Neural cell (in vitro differentiated cells): ENCODE measurements at regions not wholly inside any gene's neighbourhood (a gene's known extent, or its start where the extent isn't known, plus 50 kb on each side); places are given as distances from the start of the nearest gene placed in this dataset.

Experiments used
- H2AFZ ChIP-seq: fragments of 200-600, 300-800 bp; sonication (generic), shearing (Covaris generic); 2 replicates; pipeline ENCODE4 v1.6.0; 2014; ENCODE audit warnings: low read depth, mild to moderate bottlenecking, antibody characterized with exemption, low read length, moderate library complexity
- H3F3A ChIP-seq: fragments of 200-600 bp; shearing (Covaris generic); 2 replicates; pipeline ENCODE4 v1.6.1; 2016; ENCODE audit warnings: mild to moderate bottlenecking, moderate library complexity, mixed read lengths, antibody characterized with exemption, low read length; ENCODE audit not compliant: insufficient read depth, poor library complexity, severe bottlenecking
- H3K27ac ChIP-seq: fragments of 200-600, 300-800 bp; sonication (generic), shearing (Covaris generic); 2 replicates; pipeline ENCODE4 v1.5.1; 2014; ENCODE audit warnings: mild to moderate bottlenecking, low read length, moderate library complexity
- H3K27me3 ChIP-seq: fragments of 300-800, 200-600 bp; sonication (generic), shearing (Covaris generic); 2 replicates; pipeline ENCODE4 v1.6.0; 2014; ENCODE audit warnings: mild to moderate bottlenecking, low read depth, low read length, moderate library complexity; ENCODE audit not compliant: insufficient read depth
- H3K36me3 ChIP-seq: fragments of 300-800, 200-600 bp; sonication (generic), shearing (Covaris generic); 2 replicates; pipeline ENCODE4 v1.5.1; 2014; ENCODE audit warnings: mild to moderate bottlenecking, antibody characterized with exemption, low read length, moderate library complexity; ENCODE audit not compliant: insufficient read depth
- H3K4me2 ChIP-seq: fragments of 300-800, 200-600 bp; sonication (generic), shearing (Covaris generic); 2 replicates; pipeline ENCODE4 v1.6.0; 2014; ENCODE audit warnings: mild to moderate bottlenecking, low read length
- H3K4me3 ChIP-seq: fragments of 300-800, 200-600 bp; sonication (generic), shearing (Covaris generic); 2 replicates; pipeline ENCODE4 v1.5.1; 2014; ENCODE audit warnings: mild to moderate bottlenecking, low read length, moderate library complexity
- H3K79me2 ChIP-seq: fragments of 200-600 bp; shearing (Covaris generic); replicated peaks from 2 replicates; pipeline ENCODE4 v1.6.0; 2014; ENCODE audit warnings: mild to moderate bottlenecking, low read length, moderate library complexity; ENCODE audit not compliant: insufficient read depth
- H3K9ac ChIP-seq: fragments of 300-800, 200-600 bp; sonication (generic), shearing (Covaris generic); 2 replicates; pipeline ENCODE4 v1.6.1; 2016; ENCODE audit warnings: mild to moderate bottlenecking, low read length, mixed read lengths
- H3K9me2 ChIP-seq: fragments of 200-600 bp; shearing (Covaris generic); 2 replicates; pipeline ENCODE4 v1.6.1; 2016; ENCODE audit warnings: mild to moderate bottlenecking, low read length, mixed read lengths; ENCODE audit not compliant: insufficient read depth
- H3K9me3 ChIP-seq: fragments of 200-600, 300-800 bp; sonication (generic), shearing (Covaris generic); 2 replicates; pipeline ENCODE4 v1.6.1; 2016; ENCODE audit warnings: mild to moderate bottlenecking, mixed run types, low read length, moderate library complexity, mixed read lengths
- H4K20me1 ChIP-seq: fragments of 200-600 bp; shearing (Covaris generic); 2 replicates; pipeline ENCODE4 v1.6.1; 2016; ENCODE audit warnings: mild to moderate bottlenecking, mixed run types; ENCODE audit not compliant: insufficient read depth
- EP300 ChIP-seq: fragments of 450-650 bp; conservative IDR thresholded peaks from 2 replicates; pipeline ENCODE4 v1.6.1; 2014; ENCODE audit warnings: antibody characterized with exemption, mild to moderate bottlenecking, moderate library complexity; ENCODE audit not compliant: poor library complexity, severe bottlenecking
- EZH2 ChIP-seq: fragments of 200-600, 300-800 bp; shearing (Covaris generic), sonication (generic); IDR thresholded peaks from 2 replicates; pipeline ENCODE4 v1.6.1; 2014; ENCODE audit warnings: antibody characterized with exemption, low read length, borderline replicate concordance, mild to moderate bottlenecking; ENCODE audit not compliant: insufficient read depth, poor library complexity, severe bottlenecking
- POLR2AphosphoS5 ChIP-seq: IDR thresholded peaks from 2 replicates; pipeline ENCODE4 v1.6.1; 2012
- RAD21 ChIP-seq: fragments of 450-650 bp; conservative IDR thresholded peaks from 2 replicates; pipeline ENCODE4 v1.6.1; 2014; ENCODE audit warnings: antibody characterized with exemption, mild to moderate bottlenecking, moderate library complexity
- REST ChIP-seq: IDR thresholded peaks from 2 replicates; pipeline ENCODE4 v1.6.1; 2012; ENCODE audit warnings: borderline replicate concordance
- SMC3 ChIP-seq: fragments of 450-650 bp; conservative IDR thresholded peaks from 2 replicates; pipeline ENCODE4 v1.6.1; 2014; ENCODE audit warnings: antibody characterized with exemption, mild to moderate bottlenecking, moderate library complexity; ENCODE audit not compliant: poor library complexity
- TAF1 ChIP-seq: IDR thresholded peaks from 2 replicates; pipeline ENCODE4 v1.6.1; 2012; ENCODE audit warnings: low read depth
- TF ChIP-seq, protein P1 (sequence below): fragments of 450-650 bp; IDR thresholded peaks from 2 replicates; pipeline ENCODE4 v1.5.1; 2014; ENCODE audit warnings: antibody characterized with exemption, mild to moderate bottlenecking, moderate library complexity; ENCODE audit not compliant: poor library complexity, severe bottlenecking

DNA sequence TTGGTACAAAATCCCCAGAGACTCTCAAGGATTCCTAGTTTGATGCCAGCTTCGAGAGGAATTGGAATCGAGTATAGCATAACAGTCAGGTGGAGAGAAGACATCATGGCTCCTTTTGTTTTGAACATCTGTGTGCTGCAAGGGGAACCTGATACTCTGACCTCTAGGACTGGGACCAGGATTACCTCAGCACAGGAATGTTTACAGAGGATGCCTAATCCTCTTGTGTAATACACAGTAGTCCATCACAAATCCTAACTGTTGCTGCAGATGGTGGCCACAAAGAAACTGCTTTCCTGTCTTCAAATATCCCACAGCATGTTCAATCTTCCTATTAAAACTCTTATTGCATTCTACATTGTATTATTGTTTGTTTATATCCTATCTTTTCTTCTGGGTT lies 111.8 kb upstream of the PRMT6 start:
- H2AFZ ChIP-seq, result no peak overlapping the region
- H3K27ac ChIP-seq, result no peak overlapping the region

DNA sequence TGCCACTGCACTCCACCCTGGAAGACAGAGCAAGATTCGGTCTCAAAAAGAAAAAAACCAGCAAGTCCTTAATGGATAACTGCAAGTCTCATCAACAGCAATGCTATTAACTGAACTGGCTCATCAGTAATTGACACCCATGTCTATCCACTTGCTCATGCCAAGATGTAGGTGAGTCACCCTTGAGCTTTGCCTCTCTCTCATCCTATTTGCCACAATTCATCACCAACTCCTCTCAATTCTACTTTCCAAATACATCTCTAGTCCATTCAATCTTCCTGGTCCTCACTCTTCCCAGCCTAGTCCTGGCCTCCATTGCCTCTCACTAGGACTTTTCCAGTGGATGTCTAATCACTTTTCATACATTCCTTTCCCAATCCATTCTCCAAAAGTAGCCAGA lies 103.7 kb upstream of the PRMT6 start:
- Histone ChIP-seq H3K9me3 (no peaks in the 10 kb centered on the region), H3K4me2 (no peak overlapping the region), H4K20me1 (no peaks in the 10 kb centered on the region), H3K27me3 (no peaks in the 10 kb centered on the region), H3K27ac (no peak overlapping the region), H3F3A (no peaks in the 10 kb centered on the region), H3K79me2 (no peaks in the 10 kb centered on the region), H3K9ac (no peak overlapping the region), H3K9me2 (no peaks in the 10 kb centered on the region), H3K36me3 (no peaks in the 10 kb centered on the region), H2AFZ (no peak overlapping the region), H3K4me3 (no peak overlapping the region)
- TF ChIP-seq REST (no peak), TAF1 (no peak), SMC3 (no peak)
- TF ChIP-seq, protein P1, sequence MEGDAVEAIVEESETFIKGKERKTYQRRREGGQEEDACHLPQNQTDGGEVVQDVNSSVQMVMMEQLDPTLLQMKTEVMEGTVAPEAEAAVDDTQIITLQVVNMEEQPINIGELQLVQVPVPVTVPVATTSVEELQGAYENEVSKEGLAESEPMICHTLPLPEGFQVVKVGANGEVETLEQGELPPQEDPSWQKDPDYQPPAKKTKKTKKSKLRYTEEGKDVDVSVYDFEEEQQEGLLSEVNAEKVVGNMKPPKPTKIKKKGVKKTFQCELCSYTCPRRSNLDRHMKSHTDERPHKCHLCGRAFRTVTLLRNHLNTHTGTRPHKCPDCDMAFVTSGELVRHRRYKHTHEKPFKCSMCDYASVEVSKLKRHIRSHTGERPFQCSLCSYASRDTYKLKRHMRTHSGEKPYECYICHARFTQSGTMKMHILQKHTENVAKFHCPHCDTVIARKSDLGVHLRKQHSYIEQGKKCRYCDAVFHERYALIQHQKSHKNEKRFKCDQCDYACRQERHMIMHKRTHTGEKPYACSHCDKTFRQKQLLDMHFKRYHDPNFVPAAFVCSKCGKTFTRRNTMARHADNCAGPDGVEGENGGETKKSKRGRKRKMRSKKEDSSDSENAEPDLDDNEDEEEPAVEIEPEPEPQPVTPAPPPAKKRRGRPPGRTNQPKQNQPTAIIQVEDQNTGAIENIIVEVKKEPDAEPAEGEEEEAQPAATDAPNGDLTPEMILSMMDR, result no peak

More for the DNA sequence above, 111.8 kb upstream of the PRMT6 start:
- H3K36me3 ChIP-seq, result no peaks in the 10 kb centered on the region
- H3K79me2 ChIP-seq, result no peaks in the 10 kb centered on the region
- H3K9ac ChIP-seq, result no peak overlapping the region
- TF ChIP-seq EP300 (no peak), POLR2AphosphoS5 (no peak), RAD21 (no peak), REST (no peak), TAF1 (no peak), SMC3 (no peak), EZH2 (no peak)
- TF ChIP-seq, protein P1, result no peak
- no peaks in the 10 kb centered on the region for H3F3A ChIP-seq
- no peaks in the 10 kb centered on the region for H3K27me3 ChIP-seq
- no peaks in the 10 kb centered on the region for H3K9me3 ChIP-seq
- H4K20me1 ChIP-seq, result no peaks in the 10 kb centered on the region
- no peak overlapping the region for H3K4me2 ChIP-seq
- no peaks in the 10 kb centered on the region for H3K9me2 ChIP-seq
- H3K4me3 ChIP-seq, result no peak overlapping the region
